Transverse colon (tissue), 4 donors: ENCODE measurements at regions not wholly inside any gene's neighbourhood (a gene's known extent, or its start where the extent isn't known, plus 50 kb on each side); places are given as distances from the start of the nearest gene placed in this dataset.

ENCODE experiments used
- POLR2AphosphoS5 ChIP-seq, 3 donors: sonication (generic); formaldehyde crosslinking; IDR thresholded peaks; one replicate each; pipeline ENCODE4 v1.6.1; 2016; ENCODE audit warnings: antibody characterized with exemption in 3 of 3
- TF ChIP-seq, protein P1 (sequence below), 5 experiments: fragments of 200-600 bp in 3 of 5; fragments of 450-650 bp in 2 of 5; sonication (generic) in 3 of 5; IDR thresholded peaks; 1 replicate in 2 of 5; 2 replicates in 3 of 5; pipeline ENCODE4 v1.5.1; 2016 to 2017; ENCODE audit warnings: antibody characterized with exemption in 5 of 5, inconsistent platforms in 3 of 5, mild to moderate bottlenecking in 2 of 5, moderate library complexity in 1 of 5

GRCh38 chr3:110492876-110493275 is 578.7 kb upstream of the NECTIN3 start:
- TF ChIP-seq, protein P1, sequence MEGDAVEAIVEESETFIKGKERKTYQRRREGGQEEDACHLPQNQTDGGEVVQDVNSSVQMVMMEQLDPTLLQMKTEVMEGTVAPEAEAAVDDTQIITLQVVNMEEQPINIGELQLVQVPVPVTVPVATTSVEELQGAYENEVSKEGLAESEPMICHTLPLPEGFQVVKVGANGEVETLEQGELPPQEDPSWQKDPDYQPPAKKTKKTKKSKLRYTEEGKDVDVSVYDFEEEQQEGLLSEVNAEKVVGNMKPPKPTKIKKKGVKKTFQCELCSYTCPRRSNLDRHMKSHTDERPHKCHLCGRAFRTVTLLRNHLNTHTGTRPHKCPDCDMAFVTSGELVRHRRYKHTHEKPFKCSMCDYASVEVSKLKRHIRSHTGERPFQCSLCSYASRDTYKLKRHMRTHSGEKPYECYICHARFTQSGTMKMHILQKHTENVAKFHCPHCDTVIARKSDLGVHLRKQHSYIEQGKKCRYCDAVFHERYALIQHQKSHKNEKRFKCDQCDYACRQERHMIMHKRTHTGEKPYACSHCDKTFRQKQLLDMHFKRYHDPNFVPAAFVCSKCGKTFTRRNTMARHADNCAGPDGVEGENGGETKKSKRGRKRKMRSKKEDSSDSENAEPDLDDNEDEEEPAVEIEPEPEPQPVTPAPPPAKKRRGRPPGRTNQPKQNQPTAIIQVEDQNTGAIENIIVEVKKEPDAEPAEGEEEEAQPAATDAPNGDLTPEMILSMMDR (IDR thresholded peaks at IDR 0.05): no peak
- no peak for TF ChIP-seq POLR2AphosphoS5 (IDR thresholded peaks at IDR 0.05)
